SU-DHL-6 (cell line): ENCODE measurements at regions not wholly inside any gene's neighbourhood (a gene's known extent, or its start where the extent isn't known, plus 50 kb on each side); places are given as distances from the start of the nearest gene placed in this dataset.

Experiments used
- H2AFZ ChIP-seq: fragments of 200-600 bp; sonication (generic); 2 replicates; pipeline ENCODE4 v1.6.1; 2014; ENCODE audit warnings: low read depth, mild to moderate bottlenecking, moderate library complexity, mixed read lengths, antibody characterized with exemption, low read length; ENCODE audit not compliant: severe bottlenecking
- H3F3A ChIP-seq: fragments of 200-600 bp; shearing (Covaris generic); 2 replicates; pipeline ENCODE4 v1.6.0; 2016; ENCODE audit warnings: antibody characterized with exemption, mild to moderate bottlenecking; ENCODE audit not compliant: insufficient read depth
- H3K27ac ChIP-seq: fragments of 200-600 bp; sonication (generic); 2 replicates; pipeline ENCODE4 v1.5.1; 2016; ENCODE audit warnings: low read depth, mild to moderate bottlenecking, low read length, moderate library complexity, mixed read lengths
- H3K27me3 ChIP-seq: fragments of 200-600 bp; sonication (generic), shearing (Covaris generic); 2 replicates; pipeline ENCODE4 v1.6.0; 2014; ENCODE audit warnings: mild to moderate bottlenecking, low read length
- H3K36me3 ChIP-seq: fragments of 200-600 bp; sonication (generic); 2 replicates; pipeline ENCODE4 v1.6.1; 2014; ENCODE audit warnings: mild to moderate bottlenecking, low read length, mixed read lengths
- H3K4me2 ChIP-seq: fragments of 300-600, 200-600 bp; shearing (Covaris generic), sonication (generic); 2 replicates; pipeline ENCODE4 v1.6.0; 2014; ENCODE audit warnings: low read length, low read depth, mild to moderate bottlenecking; ENCODE audit not compliant: poor library complexity, severe bottlenecking
- H3K4me3 ChIP-seq: fragments of 200-600 bp; sonication (generic); 2 replicates; pipeline ENCODE4 v1.5.1; 2014; ENCODE audit warnings: antibody characterized with exemption, low read length, mild to moderate bottlenecking, mixed read lengths; ENCODE audit not compliant: insufficient read depth, poor library complexity, severe bottlenecking
- H3K79me2 ChIP-seq: fragments of 200-600 bp; sonication (generic); 2 replicates; pipeline ENCODE4 v1.6.1; 2014; ENCODE audit warnings: mild to moderate bottlenecking, low read length, moderate library complexity; ENCODE audit not compliant: insufficient read depth
- H3K9ac ChIP-seq: fragments of 200-600 bp; sonication (generic); 2 replicates; pipeline ENCODE4 v1.7.0; 2014; ENCODE audit warnings: mild to moderate bottlenecking, low read length
- H3K9me2 ChIP-seq: fragments of 200-600 bp; sonication (generic); replicated peaks from 2 replicates; pipeline ENCODE4 v1.6.1; 2014; ENCODE audit warnings: low read length; ENCODE audit not compliant: insufficient read depth
- H3K9me3 ChIP-seq: fragments of 200-600 bp; sonication (generic); 2 replicates; pipeline ENCODE4 v1.6.1; 2014; ENCODE audit warnings: low read length, mixed read lengths; ENCODE audit not compliant: insufficient read depth
- H4K20me1 ChIP-seq: fragments of 200-600 bp; sonication (generic); 2 replicates; pipeline ENCODE4 v1.6.1; 2014; ENCODE audit warnings: low read depth, mild to moderate bottlenecking, antibody characterized with exemption, low read length, moderate library complexity, mixed read lengths
- CTCF ChIP-seq: fragments of 200-600 bp; sonication (generic); IDR thresholded peaks from one replicate; pipeline ENCODE4 v1.5.1; 2017; ENCODE audit warnings: antibody characterized with exemption, mild to moderate bottlenecking, low read length, moderate library complexity; ENCODE audit not compliant: insufficient read depth, poor library complexity, severe bottlenecking
- EZH2phosphoT487 ChIP-seq: fragments of 200-600 bp; sonication (generic), shearing (Covaris generic); conservative IDR thresholded peaks from 2 replicates; pipeline ENCODE4 v1.6.1; 2018; ENCODE audit warnings: mild to moderate bottlenecking, antibody characterized with exemption, low read length, moderate library complexity, mixed read lengths

GRCh38 chr11:128061281-128061871 is 526.0 kb downstream of the ETS1 start:
- Histone ChIP-seq H3K4me2 (no peak overlapping the region), H3K79me2 (no peaks in the 10 kb centered on the region), H3K9me2 (no peaks in the 10 kb centered on the region), H3K36me3 (no peaks in the 10 kb centered on the region), H3K9me3 (no peaks in the 10 kb centered on the region), H3K27ac (no peak overlapping the region), H3K4me3 (no peak overlapping the region), H3F3A (no peaks in the 10 kb centered on the region), H3K9ac (no peak overlapping the region), H2AFZ (no peak overlapping the region), H4K20me1 (no peaks in the 10 kb centered on the region), H3K27me3 (no peaks in the 10 kb centered on the region)
- TF ChIP-seq EZH2phosphoT487 = no peak
- TF ChIP-seq CTCF = no peak

GRCh38 chr11:128058580-128059208 is 528.7 kb downstream of the ETS1 start:
- no peaks in the 10 kb centered on the region for H4K20me1 ChIP-seq
- H3K9me2 ChIP-seq = no peaks in the 10 kb centered on the region
- no peak overlapping the region for H3K4me3 ChIP-seq
- no peak for TF ChIP-seq CTCF
- TF ChIP-seq EZH2phosphoT487 = no peak
- no peaks in the 10 kb centered on the region for H3K27me3 ChIP-seq
- no peaks in the 10 kb centered on the region for H3K9me3 ChIP-seq
- no peaks in the 10 kb centered on the region for H3K36me3 ChIP-seq
- no peaks in the 10 kb centered on the region for H3F3A ChIP-seq
- no peak overlapping the region for H3K9ac ChIP-seq
- no peak overlapping the region for H3K27ac ChIP-seq
- no peak overlapping the region for H2AFZ ChIP-seq
- H3K4me2 ChIP-seq = no peak overlapping the region
- H3K79me2 ChIP-seq = no peaks in the 10 kb centered on the region

- no peak overlapping the region for H3K27ac ChIP-seq
- H3K79me2 ChIP-seq = no peaks in the 10 kb centered on the region
- no peak overlapping the region for H3K4me3 ChIP-seq
- no peaks in the 10 kb centered on the region for H3K36me3 ChIP-seq
- no peaks in the 10 kb centered on the region for H3K9me2 ChIP-seq
- no peak overlapping the region for H3K4me2 ChIP-seq
- H3K9me3 ChIP-seq = no peaks in the 10 kb centered on the region
- no peak overlapping the region for H2AFZ ChIP-seq
- no peaks in the 10 kb centered on the region for H3F3A ChIP-seq
- no peak overlapping the region for H3K9ac ChIP-seq
- H3K27me3 ChIP-seq = no peaks in the 10 kb centered on the region
- TF ChIP-seq EZH2phosphoT487 (no peak), CTCF (no peak)
- H4K20me1 ChIP-seq = no peaks in the 10 kb centered on the region
Measured at GRCh38 chr11:128057786-128058395, 529.5 kb downstream of the ETS1 start.
